Endothelial cell (in vitro differentiated cells): ENCODE measurements at regions not wholly inside any gene's neighbourhood (a gene's known extent, or its start where the extent isn't known, plus 50 kb on each side); places are given as distances from the start of the nearest gene placed in this dataset.

ENCODE experiments used
- DNase-seq: peaks from one replicate; pipeline ENCODE4 v3.0.0; 2021; ENCODE audit warnings: low spot score
- H3K27ac Mint-ChIP-seq: one replicate; pipeline ENCODE4 v1.8.0; 2021; ENCODE audit warnings: mixed read lengths, inconsistent platforms; ENCODE audit not compliant: unreplicated experiment
- H3K27me3 Mint-ChIP-seq: one replicate; pipeline ENCODE4 v1.8.0; 2021; ENCODE audit warnings: mild to moderate bottlenecking, moderate library complexity, mixed read lengths, inconsistent platforms; ENCODE audit not compliant: unreplicated experiment
- H3K36me3 Mint-ChIP-seq: one replicate; pipeline ENCODE4 v1.8.0; 2021; ENCODE audit warnings: mild to moderate bottlenecking, low read depth, mixed read lengths, inconsistent platforms; ENCODE audit not compliant: unreplicated experiment
- H3K4me1 Mint-ChIP-seq: one replicate; pipeline ENCODE4 v1.8.0; 2021; ENCODE audit warnings: mild to moderate bottlenecking, mixed read lengths, inconsistent platforms; ENCODE audit not compliant: unreplicated experiment
- H3K4me3 Mint-ChIP-seq: one replicate; pipeline ENCODE4 v1.8.0; 2021; ENCODE audit warnings: mild to moderate bottlenecking, mixed read lengths, inconsistent platforms; ENCODE audit not compliant: unreplicated experiment
- H3K9me3 Mint-ChIP-seq: one replicate; pipeline ENCODE4 v1.8.0; 2021; ENCODE audit warnings: mixed read lengths, inconsistent platforms; ENCODE audit not compliant: unreplicated experiment
- CTCF ChIP-seq: fragments of 200-600 bp; sonication (generic); IDR thresholded peaks from one replicate; pipeline ENCODE4 v1.5.0; 2021; ENCODE audit warnings: antibody characterized with exemption; ENCODE audit not compliant: unreplicated experiment

- no peak for TF ChIP-seq CTCF
- H3K27ac Mint-ChIP-seq, result no peak overlapping the region
- no peak for DNase-seq
- H3K4me1 Mint-ChIP-seq, result no peaks in the 10 kb centered on the region
- H3K36me3 Mint-ChIP-seq, result no peaks in the 10 kb centered on the region
- no peaks in the 10 kb centered on the region for H3K27me3 Mint-ChIP-seq
- no peak overlapping the region for H3K4me3 Mint-ChIP-seq
- no peaks in the 10 kb centered on the region for H3K9me3 Mint-ChIP-seq
Measured at GRCh38 chr2:209094221-209094620, 329.6 kb upstream of the MAP2 start.

GRCh38 chr2:209095432-209095831, 328.4 kb upstream of the MAP2 start:
- no peaks in the 10 kb centered on the region for H3K4me1 Mint-ChIP-seq
- no peak for TF ChIP-seq CTCF
- H3K27me3 Mint-ChIP-seq, result no peaks in the 10 kb centered on the region
- H3K9me3 Mint-ChIP-seq, result no peaks in the 10 kb centered on the region
- no peaks in the 10 kb centered on the region for H3K36me3 Mint-ChIP-seq
- no peak overlapping the region for H3K4me3 Mint-ChIP-seq
- no peak overlapping the region for H3K27ac Mint-ChIP-seq
- DNase-seq, result no peak

GRCh38 chr2:209097168-209097567, 326.7 kb upstream of the MAP2 start:
- H3K27ac Mint-ChIP-seq, result no peak overlapping the region
- no peaks in the 10 kb centered on the region for H3K27me3 Mint-ChIP-seq
- H3K36me3 Mint-ChIP-seq, result no peaks in the 10 kb centered on the region
- no peaks in the 10 kb centered on the region for H3K4me1 Mint-ChIP-seq
- H3K4me3 Mint-ChIP-seq, result no peak overlapping the region
- no peak for TF ChIP-seq CTCF
- H3K9me3 Mint-ChIP-seq, result no peaks in the 10 kb centered on the region
- no peak for DNase-seq

GRCh38 chr2:209102319-209102718, 321.5 kb upstream of the MAP2 start:
- H3K4me3 Mint-ChIP-seq, result no peak overlapping the region
- DNase-seq, result no peak
- no peaks in the 10 kb centered on the region for H3K36me3 Mint-ChIP-seq
- no peak overlapping the region for H3K27ac Mint-ChIP-seq
- no peaks in the 10 kb centered on the region for H3K27me3 Mint-ChIP-seq
- no peaks in the 10 kb centered on the region for H3K4me1 Mint-ChIP-seq
- no peak for TF ChIP-seq CTCF
- no peaks in the 10 kb centered on the region for H3K9me3 Mint-ChIP-seq

GRCh38 chr2:209113026-209113425, 310.8 kb upstream of the MAP2 start:
- Mint-ChIP-seq H3K4me3 (no peak overlapping the region), H3K27me3 (no peaks in the 10 kb centered on the region), H3K36me3 (no peaks in the 10 kb centered on the region), H3K4me1 (no peaks in the 10 kb centered on the region), H3K27ac (no peak overlapping the region), H3K9me3 (no peaks in the 10 kb centered on the region)
- no peak for TF ChIP-seq CTCF
- DNase-seq, result no peak
